Activated T-cell treated with anti-CD3 and anti-CD28 coated beads for 1 hour (primary cell): ENCODE measurements at regions not wholly inside any gene's neighbourhood (a gene's known extent, or its start where the extent isn't known, plus 50 kb on each side); places are given as distances from the start of the nearest gene placed in this dataset.

Experiments
- DNase-seq: peaks from one replicate; pipeline ENCODE4 v3.0.0-alpha.2; 2020; ENCODE audit warnings: low read depth

- no peak for DNase-seq
Measured at GRCh38 chr12:75596406-75596805, 85.0 kb upstream of the KRR1 start.

GRCh38 chr12:75592638-75593335 is 81.4 kb upstream of the KRR1 start:
- DNase-seq, result no peak

- DNase-seq, result no peak
Measured at GRCh38 chr12:75592086-75592485, 80.7 kb upstream of the KRR1 start.

GRCh38 chr12:75591628-75592027 is 80.2 kb upstream of the KRR1 start:
- DNase-seq, result no peak

GRCh38 chr12:75589801-75590200 is 78.4 kb upstream of the KRR1 start:
- DNase-seq, result no peak

- no peak for DNase-seq
Measured at GRCh38 chr12:75587340-75588106, 76.1 kb upstream of the KRR1 start.

- no peak for DNase-seq
Measured at GRCh38 chr12:75585330-75585729, 73.9 kb upstream of the KRR1 start.

GRCh38 chr12:75583355-75583754 is 71.9 kb upstream of the KRR1 start:
- no peak for DNase-seq

GRCh38 chr12:75581515-75581914 is 70.1 kb upstream of the KRR1 start:
- DNase-seq, result no peak

GRCh38 chr12:75579552-75579951 is 68.1 kb upstream of the KRR1 start:
- DNase-seq, result no peak

GRCh38 chr12:75578546-75578945 is 67.1 kb upstream of the KRR1 start:
- no peak for DNase-seq

GRCh38 chr12:75577812-75578211 is 66.4 kb upstream of the KRR1 start:
- no peak for DNase-seq

GRCh38 chr12:75571656-75572205 is 60.3 kb upstream of the KRR1 start:
- no peak for DNase-seq

GRCh38 chr12:75571204-75571603 is 59.8 kb upstream of the KRR1 start:
- no peak for DNase-seq

- DNase-seq, result no peak
Measured at GRCh38 chr12:75568801-75569200, 57.4 kb upstream of the KRR1 start.

- DNase-seq, result no peak
Measured at GRCh38 chr12:75568393-75568792, 57.0 kb upstream of the KRR1 start.

GRCh38 chr12:75565795-75566194 is 54.4 kb upstream of the KRR1 start:
- DNase-seq, result no peak

GRCh38 chr12:75564852-75565251 is 53.4 kb upstream of the KRR1 start:
- no peak for DNase-seq

- no peak for DNase-seq
Measured at GRCh38 chr12:75564398-75564797, 53.0 kb upstream of the KRR1 start.

- DNase-seq, result no peak
Measured at GRCh38 chr12:75563351-75563750, 51.9 kb upstream of the KRR1 start.

GRCh38 chr12:75561921-75562320 is 50.5 kb upstream of the KRR1 start:
- DNase-seq, result no peak
